NB4 (cell line): ENCODE measurements at regions not wholly inside any gene's neighbourhood (a gene's known extent, or its start where the extent isn't known, plus 50 kb on each side); places are given as distances from the start of the nearest gene placed in this dataset.

Experiments
- POLR2A ChIP-seq: IDR thresholded peaks from 2 replicates; pipeline ENCODE4 v1.6.1; 2011; ENCODE audit warnings: mild to moderate bottlenecking; ENCODE audit not compliant: insufficient read length; ENCODE audit errors: extremely low read depth
- TF ChIP-seq, protein P1 (sequence below): IDR thresholded peaks from one replicate; pipeline ENCODE4 v1.5.1; 2012; ENCODE audit warnings: low read depth, low read length

DNA sequence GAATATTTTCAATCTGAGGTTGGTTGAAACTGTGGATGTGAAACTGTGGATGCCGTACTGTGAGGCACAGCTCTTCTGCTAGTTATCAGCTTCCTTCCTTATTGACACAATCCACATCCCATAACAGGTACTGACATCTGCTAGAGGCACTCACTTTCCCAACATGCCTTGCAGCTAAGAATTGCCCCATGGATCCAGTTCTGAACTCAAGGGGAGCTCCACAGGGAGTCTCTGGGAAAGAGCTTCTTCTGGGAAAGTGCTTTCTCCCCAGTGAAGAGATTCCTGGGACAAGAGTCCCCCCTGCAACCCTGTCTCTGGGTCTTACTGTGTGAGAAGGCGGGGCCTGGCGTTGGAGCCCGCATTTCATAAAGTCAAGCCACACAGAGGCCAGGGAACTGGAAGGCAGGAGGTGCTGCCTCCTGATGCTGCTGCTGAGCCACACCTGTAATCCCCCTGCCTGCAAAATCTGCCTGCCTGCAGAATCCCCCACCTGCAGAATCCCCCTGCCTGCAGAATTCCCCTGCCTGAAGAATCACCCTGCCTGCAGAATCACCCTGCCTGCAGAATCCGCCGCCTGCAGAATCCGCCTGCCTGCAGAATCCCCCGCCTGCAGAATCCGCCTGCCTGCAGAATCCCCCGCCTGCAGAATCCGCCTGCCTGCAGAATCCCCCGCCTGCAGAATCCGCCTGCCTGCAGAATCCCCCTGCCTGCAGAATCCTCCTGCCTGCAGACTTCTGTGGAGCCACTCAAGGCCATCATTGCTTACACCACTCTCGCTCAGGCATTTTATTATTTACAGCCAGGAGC is 305.4 kb downstream of the FOXL1 start:
- no peak for TF ChIP-seq POLR2A
- TF ChIP-seq, protein P1, sequence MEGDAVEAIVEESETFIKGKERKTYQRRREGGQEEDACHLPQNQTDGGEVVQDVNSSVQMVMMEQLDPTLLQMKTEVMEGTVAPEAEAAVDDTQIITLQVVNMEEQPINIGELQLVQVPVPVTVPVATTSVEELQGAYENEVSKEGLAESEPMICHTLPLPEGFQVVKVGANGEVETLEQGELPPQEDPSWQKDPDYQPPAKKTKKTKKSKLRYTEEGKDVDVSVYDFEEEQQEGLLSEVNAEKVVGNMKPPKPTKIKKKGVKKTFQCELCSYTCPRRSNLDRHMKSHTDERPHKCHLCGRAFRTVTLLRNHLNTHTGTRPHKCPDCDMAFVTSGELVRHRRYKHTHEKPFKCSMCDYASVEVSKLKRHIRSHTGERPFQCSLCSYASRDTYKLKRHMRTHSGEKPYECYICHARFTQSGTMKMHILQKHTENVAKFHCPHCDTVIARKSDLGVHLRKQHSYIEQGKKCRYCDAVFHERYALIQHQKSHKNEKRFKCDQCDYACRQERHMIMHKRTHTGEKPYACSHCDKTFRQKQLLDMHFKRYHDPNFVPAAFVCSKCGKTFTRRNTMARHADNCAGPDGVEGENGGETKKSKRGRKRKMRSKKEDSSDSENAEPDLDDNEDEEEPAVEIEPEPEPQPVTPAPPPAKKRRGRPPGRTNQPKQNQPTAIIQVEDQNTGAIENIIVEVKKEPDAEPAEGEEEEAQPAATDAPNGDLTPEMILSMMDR: no peak
